ENCODE measurements at regions not wholly inside any gene's neighbourhood (a gene's known extent, or its start where the extent isn't known, plus 50 kb on each side); places are given as distances from the start of the nearest gene placed in this dataset.

GRCh38 chr2:22290302-22290701 is 1094.7 kb upstream of the KLHL29 start:
- Histone ChIP-seq H3K4me1 (ENCODE audit: control insufficient read depth, insufficient read depth, low read length) (no peaks in the 10 kb centered on the region), H3K36me3 (ENCODE audit: control insufficient read depth, insufficient read depth, low read length) (no peaks in the 10 kb centered on the region), H3K4me3 (ENCODE audit: low read length) (no peak overlapping the region), H3K27ac (ENCODE audit: low read length) (no peak overlapping the region), H3K9me3 (ENCODE audit: control insufficient read depth, insufficient read depth, low read length) (no peaks in the 10 kb centered on the region), H3K27me3 (ENCODE audit: control insufficient read depth, insufficient read depth, low read length) (no peaks in the 10 kb centered on the region)
- DNase-seq (ENCODE audit: low read depth, low spot score): no peak
- WGBS (ENCODE audit: insufficient coverage, insufficient read length): no CpG with 5 or more reads among the region's 1 CpG

- no peak overlapping the region for H3K27ac ChIP-seq (ENCODE audit: low read length)
- no peaks in the 10 kb centered on the region for H3K9me3 ChIP-seq (ENCODE audit: control insufficient read depth, insufficient read depth, low read length)
- 100% methylated on average over 1 of the region's 4 CpGs for WGBS (ENCODE audit: insufficient coverage, insufficient read length)
Measured at GRCh38 chr2:22290909-22291473, 1094.0 kb upstream of the KLHL29 start.

GRCh38 chr2:22301228-22301627 is 1083.8 kb upstream of the KLHL29 start:
- no peaks in the 10 kb centered on the region for H3K4me1 ChIP-seq (ENCODE audit: control insufficient read depth, insufficient read depth, low read length)
- no peaks in the 10 kb centered on the region for H3K36me3 ChIP-seq (ENCODE audit: control insufficient read depth, insufficient read depth, low read length)
- no peak for DNase-seq (ENCODE audit: low read depth, low spot score)
- no peaks in the 10 kb centered on the region for H3K27me3 ChIP-seq (ENCODE audit: control insufficient read depth, insufficient read depth, low read length)
- no peak overlapping the region for H3K27ac ChIP-seq (ENCODE audit: low read length)
- no peak overlapping the region for H3K4me3 ChIP-seq (ENCODE audit: low read length)
- no peaks in the 10 kb centered on the region; the same call in 1 of the 2 replicates for H3K9me3 ChIP-seq (ENCODE audit: control insufficient read depth, insufficient read depth, low read length)
- WGBS (ENCODE audit: insufficient coverage, insufficient read length): no CpG with 5 or more reads among the region's 6 CpGs

More at GRCh38 chr2:22290909-22291473, 1094.0 kb upstream of the KLHL29 start:
- H3K36me3 ChIP-seq (ENCODE audit: control insufficient read depth, insufficient read depth, low read length): no peaks in the 10 kb centered on the region
- H3K4me1 ChIP-seq (ENCODE audit: control insufficient read depth, insufficient read depth, low read length): no peaks in the 10 kb centered on the region
- no peak for DNase-seq (ENCODE audit: low read depth, low spot score)
- no peaks in the 10 kb centered on the region for H3K27me3 ChIP-seq (ENCODE audit: control insufficient read depth, insufficient read depth, low read length)
- H3K4me3 ChIP-seq (ENCODE audit: low read length): no peak overlapping the region

GRCh38 chr2:22326250-22326649 is 1058.7 kb upstream of the KLHL29 start:
- no peaks in the 10 kb centered on the region for H3K36me3 ChIP-seq (ENCODE audit: control insufficient read depth, insufficient read depth, low read length)
- no CpG with 5 or more reads among the region's 4 CpGs for WGBS (ENCODE audit: insufficient coverage, insufficient read length)
- DNase-seq (ENCODE audit: low read depth, low spot score): no peak
- H3K9me3 ChIP-seq (ENCODE audit: control insufficient read depth, insufficient read depth, low read length): no peaks in the 10 kb centered on the region
- H3K27ac ChIP-seq (ENCODE audit: low read length): no peak overlapping the region
- no peak overlapping the region for H3K4me3 ChIP-seq (ENCODE audit: low read length)
- no peaks in the 10 kb centered on the region for H3K4me1 ChIP-seq (ENCODE audit: control insufficient read depth, insufficient read depth, low read length)
- no peaks in the 10 kb centered on the region for H3K27me3 ChIP-seq (ENCODE audit: control insufficient read depth, insufficient read depth, low read length)

- Histone ChIP-seq H3K4me1 (ENCODE audit: control insufficient read depth, insufficient read depth, low read length) (no peaks in the 10 kb centered on the region), H3K9me3 (ENCODE audit: control insufficient read depth, insufficient read depth, low read length) (no peaks in the 10 kb centered on the region), H3K27ac (ENCODE audit: low read length) (no peak overlapping the region), H3K36me3 (ENCODE audit: control insufficient read depth, insufficient read depth, low read length) (no peaks in the 10 kb centered on the region), H3K27me3 (ENCODE audit: control insufficient read depth, insufficient read depth, low read length) (no peaks in the 10 kb centered on the region), H3K4me3 (ENCODE audit: low read length) (no peak overlapping the region)
- no peak for DNase-seq (ENCODE audit: low read depth, low spot score)
- WGBS (ENCODE audit: insufficient coverage, insufficient read length): no CpG with 5 or more reads among the region's 10 CpGs
Measured at GRCh38 chr2:22329211-22330154, 1055.5 kb upstream of the KLHL29 start.

GRCh38 chr2:22336414-22336813 is 1048.6 kb upstream of the KLHL29 start:
- WGBS (ENCODE audit: insufficient coverage, insufficient read length): no CpG with 5 or more reads among the region's 2 CpGs
- Histone ChIP-seq H3K4me1 (ENCODE audit: control insufficient read depth, insufficient read depth, low read length) (no peaks in the 10 kb centered on the region), H3K27me3 (ENCODE audit: control insufficient read depth, insufficient read depth, low read length) (no peaks in the 10 kb centered on the region), H3K36me3 (ENCODE audit: control insufficient read depth, insufficient read depth, low read length) (no peaks in the 10 kb centered on the region), H3K4me3 (ENCODE audit: low read length) (no peak overlapping the region), H3K27ac (ENCODE audit: low read length) (no peak overlapping the region), H3K9me3 (ENCODE audit: control insufficient read depth, insufficient read depth, low read length) (no peaks in the 10 kb centered on the region)
- no peak for DNase-seq (ENCODE audit: low read depth, low spot score)

DNA sequence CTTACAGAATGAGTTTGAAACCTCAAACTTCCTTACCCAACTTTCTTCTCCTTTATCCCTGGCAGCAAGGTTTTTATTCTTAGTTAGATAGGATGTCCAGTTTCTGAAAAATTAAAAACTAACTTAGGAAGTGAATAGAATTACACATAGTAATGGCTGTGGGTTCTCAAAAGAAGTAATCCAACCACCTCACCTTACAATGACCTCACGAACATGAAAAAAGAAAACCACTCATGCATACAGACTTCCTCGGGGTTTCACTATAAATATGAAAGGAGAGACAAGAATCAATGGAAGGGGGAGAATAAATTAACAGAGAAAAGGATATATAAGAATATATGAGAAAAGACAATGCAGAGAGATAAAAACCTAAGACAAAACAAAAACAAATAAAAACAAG is 1044.3 kb upstream of the KLHL29 start:
- DNase-seq (ENCODE audit: low read depth, low spot score): no peak
- no peak overlapping the region for H3K4me3 ChIP-seq (ENCODE audit: low read length)
- H3K9me3 ChIP-seq (ENCODE audit: control insufficient read depth, insufficient read depth, low read length): no peaks in the 10 kb centered on the region
- no peak overlapping the region for H3K27ac ChIP-seq (ENCODE audit: low read length)
- H3K4me1 ChIP-seq (ENCODE audit: control insufficient read depth, insufficient read depth, low read length): no peaks in the 10 kb centered on the region
- no CpG with 5 or more reads among the region's 2 CpGs for WGBS (ENCODE audit: insufficient coverage, insufficient read length)
- no peaks in the 10 kb centered on the region for H3K36me3 ChIP-seq (ENCODE audit: control insufficient read depth, insufficient read depth, low read length)
- H3K27me3 ChIP-seq (ENCODE audit: control insufficient read depth, insufficient read depth, low read length): no peaks in the 10 kb centered on the region

- Histone ChIP-seq H3K27me3 (ENCODE audit: control insufficient read depth, insufficient read depth, low read length) (no peaks in the 10 kb centered on the region), H3K27ac (ENCODE audit: low read length) (no peak overlapping the region), H3K9me3 (ENCODE audit: control insufficient read depth, insufficient read depth, low read length) (no peaks in the 10 kb centered on the region), H3K36me3 (ENCODE audit: control insufficient read depth, insufficient read depth, low read length) (no peaks in the 10 kb centered on the region), H3K4me3 (ENCODE audit: low read length) (no peak overlapping the region), H3K4me1 (ENCODE audit: control insufficient read depth, insufficient read depth, low read length) (no peaks in the 10 kb centered on the region)
- WGBS (ENCODE audit: insufficient coverage, insufficient read length): no CpG with 5 or more reads among the region's 2 CpGs
- no peak for DNase-seq (ENCODE audit: low read depth, low spot score)
Measured at GRCh38 chr2:22347306-22347705, 1037.7 kb upstream of the KLHL29 start.

DNA sequence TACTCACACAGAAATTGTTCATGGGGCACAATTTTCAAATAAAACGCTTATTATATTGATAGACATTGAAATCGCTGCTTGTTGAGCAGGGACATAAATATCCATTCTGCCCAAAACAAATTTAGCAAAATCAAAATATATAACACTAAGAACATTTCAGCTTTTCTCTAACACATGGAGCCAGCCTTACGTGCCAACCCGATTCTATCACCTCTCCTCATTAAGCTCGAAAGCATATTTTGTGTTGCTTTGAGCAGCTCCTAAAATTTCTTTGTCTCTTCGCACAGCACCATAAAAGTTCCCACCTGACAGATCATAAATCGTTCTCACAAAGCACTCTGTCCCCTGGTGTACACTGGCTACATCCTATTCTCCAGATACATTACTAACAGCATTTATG is 1034.4 kb upstream of the KLHL29 start:
- H3K4me1 ChIP-seq (ENCODE audit: control insufficient read depth, insufficient read depth, low read length): no peaks in the 10 kb centered on the region
- no peaks in the 10 kb centered on the region for H3K9me3 ChIP-seq (ENCODE audit: control insufficient read depth, insufficient read depth, low read length)
- WGBS (ENCODE audit: insufficient coverage, insufficient read length): no CpG with 5 or more reads among the region's 7 CpGs
- no peak overlapping the region for H3K4me3 ChIP-seq (ENCODE audit: low read length)
- H3K27me3 ChIP-seq (ENCODE audit: control insufficient read depth, insufficient read depth, low read length): no peaks in the 10 kb centered on the region
- DNase-seq (ENCODE audit: low read depth, low spot score): no peak
- H3K36me3 ChIP-seq (ENCODE audit: control insufficient read depth, insufficient read depth, low read length): no peaks in the 10 kb centered on the region
- H3K27ac ChIP-seq (ENCODE audit: low read length): no peak overlapping the region

GRCh38 chr2:22355816-22356433 is 1029.1 kb upstream of the KLHL29 start:
- no peak overlapping the region for H3K27ac ChIP-seq (ENCODE audit: low read length)
- WGBS (ENCODE audit: insufficient coverage, insufficient read length): no CpG with 5 or more reads among the region's 4 CpGs
- peak; percentile 41 for DNase-seq (ENCODE audit: low read depth, low spot score)
- no peak overlapping the region for H3K4me3 ChIP-seq (ENCODE audit: low read length)
- no peaks in the 10 kb centered on the region for H3K36me3 ChIP-seq (ENCODE audit: control insufficient read depth, insufficient read depth, low read length)
- H3K9me3 ChIP-seq (ENCODE audit: control insufficient read depth, insufficient read depth, low read length): no peaks in the 10 kb centered on the region
- peaks cover 1% of the 10 kb centered on the region; the same call in 1 of the 2 replicates for H3K4me1 ChIP-seq (ENCODE audit: control insufficient read depth, insufficient read depth, low read length)
- no peaks in the 10 kb centered on the region for H3K27me3 ChIP-seq (ENCODE audit: control insufficient read depth, insufficient read depth, low read length)

Measured in iPS DF 6.9 (cell line).